GM23338 (cell line): ENCODE measurements at regions not wholly inside any gene's neighbourhood (a gene's known extent, or its start where the extent isn't known, plus 50 kb on each side); places are given as distances from the start of the nearest gene placed in this dataset.

Source experiments
- ATAC-seq: fragments of 200-7000 bp; cut with Tn5 transposase; 3 replicates; pipeline ENCODE4 v1.9.1; 2020
- DNase-seq: peaks from one replicate; pipeline ENCODE4 v3.0.0-alpha.2; 2015; ENCODE audit warnings: low spot score
- H2AFZ ChIP-seq: fragments of 200-600 bp; sonication (generic); 2 replicates; pipeline ENCODE4 v1.8.0; 2016; ENCODE audit warnings: antibody characterized with exemption, mild to moderate bottlenecking, moderate library complexity
- H3F3A ChIP-seq: fragments of 200-600 bp; sonication (generic); replicated peaks from 2 replicates; pipeline ENCODE4 v1.8.0; 2017; ENCODE audit warnings: antibody characterized with exemption, mixed run types, low read depth
- H3K27ac ChIP-seq: fragments of 200-600 bp; sonication (generic); 2 replicates; pipeline ENCODE4 v1.6.1; 2016; ENCODE audit warnings: low read depth
- H3K27me3 ChIP-seq: fragments of 200-600 bp; sonication (generic); 2 replicates; pipeline ENCODE4 v1.8.0; 2016; ENCODE audit warnings: mild to moderate bottlenecking, mixed run types, moderate library complexity; ENCODE audit not compliant: insufficient read depth
- H3K36me3 ChIP-seq: fragments of 200-600 bp; sonication (generic); 2 replicates; pipeline ENCODE4 v1.8.0; 2016; ENCODE audit warnings: mild to moderate bottlenecking; ENCODE audit not compliant: insufficient read depth
- H3K4me1 ChIP-seq: fragments of 200-600 bp; sonication (generic); 2 replicates; pipeline ENCODE4 v1.8.0; 2016; ENCODE audit warnings: mild to moderate bottlenecking, moderate library complexity; ENCODE audit not compliant: insufficient read depth
- H3K4me2 ChIP-seq: fragments of 200-600 bp; sonication (generic); 2 replicates; pipeline ENCODE4 v1.7.1; 2017; ENCODE audit warnings: mixed run types
- H3K4me3 ChIP-seq: fragments of 200-600 bp; sonication (generic); 2 replicates; pipeline ENCODE4 v1.6.1; 2016; ENCODE audit warnings: mixed run types
- H3K79me2 ChIP-seq: fragments of 200-600 bp; sonication (generic); replicated peaks from 2 replicates; pipeline ENCODE4 v1.8.0; 2017; ENCODE audit warnings: mild to moderate bottlenecking; ENCODE audit not compliant: insufficient read depth
- H3K9me2 ChIP-seq: fragments of 200-600 bp; sonication (generic); 2 replicates; pipeline ENCODE4 v1.8.0; 2017; ENCODE audit not compliant: insufficient read depth
- H4K20me1 ChIP-seq: fragments of 200-600 bp; sonication (generic); replicated peaks from 2 replicates; pipeline ENCODE4 v1.8.0; 2017; ENCODE audit warnings: mild to moderate bottlenecking; ENCODE audit not compliant: insufficient read depth
- H3K27ac Mint-ChIP-seq: 2 replicates; pipeline ENCODE4 v1.8.0; 2020; ENCODE audit warnings: inconsistent platforms, mild to moderate bottlenecking, moderate library complexity, mixed read lengths
- H3K27me3 Mint-ChIP-seq: 3 replicates; pipeline ENCODE4 v1.8.0; 2022; ENCODE audit warnings: low read depth, mild to moderate bottlenecking, moderate library complexity, mixed read lengths, inconsistent platforms; ENCODE audit not compliant: insufficient read depth, poor library complexity
- H3K36me3 Mint-ChIP-seq: 3 replicates; pipeline ENCODE4 v1.8.0; 2021; ENCODE audit warnings: low read depth, mild to moderate bottlenecking, inconsistent platforms, moderate library complexity, mixed read lengths
- H3K4me1 Mint-ChIP-seq: 3 replicates; pipeline ENCODE4 v1.8.0; 2020; ENCODE audit warnings: mild to moderate bottlenecking, inconsistent platforms, mixed read lengths
- H3K4me3 Mint-ChIP-seq: 3 replicates; pipeline ENCODE4 v1.8.0; 2021; ENCODE audit warnings: moderate library complexity, mild to moderate bottlenecking, inconsistent platforms, mixed read lengths
- H3K9me3 Mint-ChIP-seq: 3 replicates; pipeline ENCODE4 v1.8.0; 2020; ENCODE audit warnings: moderate library complexity, mild to moderate bottlenecking, inconsistent platforms, mixed read lengths
- CREB1 ChIP-seq: fragments of 250-450 bp; sonication (Bioruptor Pico); IDR thresholded peaks from 2 replicates; pipeline ENCODE4 v1.5.0; 2020; ENCODE audit warnings: low read depth, mild to moderate bottlenecking, moderate library complexity
- EZH2 ChIP-seq: fragments of 200-600 bp; sonication (generic); IDR thresholded peaks from one replicate; pipeline ENCODE4 v1.8.0; 2017; ENCODE audit warnings: antibody characterized with exemption, mild to moderate bottlenecking, low read depth; ENCODE audit not compliant: unreplicated experiment
- JUNB ChIP-seq: IDR thresholded peaks from one replicate; pipeline ENCODE4 v1.6.1; 2016; ENCODE audit warnings: antibody characterized with exemption; ENCODE audit not compliant: unreplicated experiment
- NANOG ChIP-seq: IDR thresholded peaks from 2 replicates; pipeline ENCODE4 v1.6.1; 2016; ENCODE audit warnings: antibody characterized with exemption, borderline replicate concordance
- REST ChIP-seq: IDR thresholded peaks from one replicate; pipeline ENCODE4 v1.6.1; 2018; ENCODE audit warnings: antibody characterized with exemption; ENCODE audit not compliant: unreplicated experiment
- STAT1 ChIP-seq: IDR thresholded peaks from one replicate; pipeline ENCODE4 v1.6.1; 2016; ENCODE audit warnings: antibody characterized with exemption; ENCODE audit not compliant: unreplicated experiment
- ZNF114 ChIP-seq: fragments of 250-450 bp; sonication (Bioruptor Pico); IDR thresholded peaks from 2 replicates; pipeline ENCODE4 v1.5.0; 2020; ENCODE audit warnings: mild to moderate bottlenecking, moderate library complexity
- TF ChIP-seq, protein P1 (sequence below): fragments of 250-450 bp; sonication (Bioruptor Pico); IDR thresholded peaks from 2 replicates; pipeline ENCODE4 v1.5.0; 2020; ENCODE audit warnings: mild to moderate bottlenecking, moderate library complexity
- TF ChIP-seq, protein P2 (sequence below): IDR thresholded peaks from 2 replicates; pipeline ENCODE4 v1.6.1; 2016; ENCODE audit warnings: antibody characterized with exemption

DNA sequence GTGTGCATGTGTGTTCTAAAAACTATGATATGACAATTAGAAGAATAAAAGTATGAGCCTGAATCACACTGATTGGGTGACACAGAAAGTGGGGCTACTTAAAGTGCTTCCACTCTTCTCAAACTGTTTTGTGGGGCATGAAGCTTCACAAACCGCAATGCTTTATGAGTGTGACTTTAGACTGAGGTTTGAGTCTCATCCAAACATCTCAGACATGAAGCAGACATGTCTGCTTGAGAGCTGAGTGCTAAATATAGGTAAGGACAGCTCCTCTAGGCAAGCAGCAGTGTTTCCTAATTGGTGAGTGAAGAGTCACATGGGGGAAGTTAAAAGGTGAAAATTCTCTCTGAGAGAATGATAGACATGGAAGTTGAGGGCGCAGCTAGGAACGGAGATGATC lies 726.9 kb upstream of the CITED2 start (continued):
- TF ChIP-seq REST (no peak), EZH2 (no peak)

GRCh38 chr6:140095532-140095931 lies 721.1 kb upstream of the CITED2 start:
- Histone ChIP-seq H3K4me1 (peaks cover 31% of the 10 kb centered on the region), H3K27me3 (no peaks in the 10 kb centered on the region), H3K4me2 (peak overlapping the region; percentile 22), H3F3A (no peaks in the 10 kb centered on the region), H3K36me3 (no peaks in the 10 kb centered on the region), H3K79me2 (no peaks in the 10 kb centered on the region), H4K20me1 (no peaks in the 10 kb centered on the region), H2AFZ (no peak overlapping the region), H3K4me3 (no peak overlapping the region), H3K9me2 (peaks cover 3% of the 10 kb centered on the region; the same call in 1 of the 2 replicates), H3K27ac (no peak overlapping the region)
- Mint-ChIP-seq H3K4me1 (peaks cover 20% of the 10 kb centered on the region), H3K36me3 (no peaks in the 10 kb centered on the region), H3K27ac (peak overlapping the region; percentile 7; the same call in 1 of the 2 replicates), H3K27me3 (no peaks in the 10 kb centered on the region), H3K9me3 (no peaks in the 10 kb centered on the region), H3K4me3 (no peak overlapping the region)
- no peak for DNase-seq
- ATAC-seq, result peak; percentile 34; the same call in 1 of the 3 replicates
- TF ChIP-seq, protein P1, sequence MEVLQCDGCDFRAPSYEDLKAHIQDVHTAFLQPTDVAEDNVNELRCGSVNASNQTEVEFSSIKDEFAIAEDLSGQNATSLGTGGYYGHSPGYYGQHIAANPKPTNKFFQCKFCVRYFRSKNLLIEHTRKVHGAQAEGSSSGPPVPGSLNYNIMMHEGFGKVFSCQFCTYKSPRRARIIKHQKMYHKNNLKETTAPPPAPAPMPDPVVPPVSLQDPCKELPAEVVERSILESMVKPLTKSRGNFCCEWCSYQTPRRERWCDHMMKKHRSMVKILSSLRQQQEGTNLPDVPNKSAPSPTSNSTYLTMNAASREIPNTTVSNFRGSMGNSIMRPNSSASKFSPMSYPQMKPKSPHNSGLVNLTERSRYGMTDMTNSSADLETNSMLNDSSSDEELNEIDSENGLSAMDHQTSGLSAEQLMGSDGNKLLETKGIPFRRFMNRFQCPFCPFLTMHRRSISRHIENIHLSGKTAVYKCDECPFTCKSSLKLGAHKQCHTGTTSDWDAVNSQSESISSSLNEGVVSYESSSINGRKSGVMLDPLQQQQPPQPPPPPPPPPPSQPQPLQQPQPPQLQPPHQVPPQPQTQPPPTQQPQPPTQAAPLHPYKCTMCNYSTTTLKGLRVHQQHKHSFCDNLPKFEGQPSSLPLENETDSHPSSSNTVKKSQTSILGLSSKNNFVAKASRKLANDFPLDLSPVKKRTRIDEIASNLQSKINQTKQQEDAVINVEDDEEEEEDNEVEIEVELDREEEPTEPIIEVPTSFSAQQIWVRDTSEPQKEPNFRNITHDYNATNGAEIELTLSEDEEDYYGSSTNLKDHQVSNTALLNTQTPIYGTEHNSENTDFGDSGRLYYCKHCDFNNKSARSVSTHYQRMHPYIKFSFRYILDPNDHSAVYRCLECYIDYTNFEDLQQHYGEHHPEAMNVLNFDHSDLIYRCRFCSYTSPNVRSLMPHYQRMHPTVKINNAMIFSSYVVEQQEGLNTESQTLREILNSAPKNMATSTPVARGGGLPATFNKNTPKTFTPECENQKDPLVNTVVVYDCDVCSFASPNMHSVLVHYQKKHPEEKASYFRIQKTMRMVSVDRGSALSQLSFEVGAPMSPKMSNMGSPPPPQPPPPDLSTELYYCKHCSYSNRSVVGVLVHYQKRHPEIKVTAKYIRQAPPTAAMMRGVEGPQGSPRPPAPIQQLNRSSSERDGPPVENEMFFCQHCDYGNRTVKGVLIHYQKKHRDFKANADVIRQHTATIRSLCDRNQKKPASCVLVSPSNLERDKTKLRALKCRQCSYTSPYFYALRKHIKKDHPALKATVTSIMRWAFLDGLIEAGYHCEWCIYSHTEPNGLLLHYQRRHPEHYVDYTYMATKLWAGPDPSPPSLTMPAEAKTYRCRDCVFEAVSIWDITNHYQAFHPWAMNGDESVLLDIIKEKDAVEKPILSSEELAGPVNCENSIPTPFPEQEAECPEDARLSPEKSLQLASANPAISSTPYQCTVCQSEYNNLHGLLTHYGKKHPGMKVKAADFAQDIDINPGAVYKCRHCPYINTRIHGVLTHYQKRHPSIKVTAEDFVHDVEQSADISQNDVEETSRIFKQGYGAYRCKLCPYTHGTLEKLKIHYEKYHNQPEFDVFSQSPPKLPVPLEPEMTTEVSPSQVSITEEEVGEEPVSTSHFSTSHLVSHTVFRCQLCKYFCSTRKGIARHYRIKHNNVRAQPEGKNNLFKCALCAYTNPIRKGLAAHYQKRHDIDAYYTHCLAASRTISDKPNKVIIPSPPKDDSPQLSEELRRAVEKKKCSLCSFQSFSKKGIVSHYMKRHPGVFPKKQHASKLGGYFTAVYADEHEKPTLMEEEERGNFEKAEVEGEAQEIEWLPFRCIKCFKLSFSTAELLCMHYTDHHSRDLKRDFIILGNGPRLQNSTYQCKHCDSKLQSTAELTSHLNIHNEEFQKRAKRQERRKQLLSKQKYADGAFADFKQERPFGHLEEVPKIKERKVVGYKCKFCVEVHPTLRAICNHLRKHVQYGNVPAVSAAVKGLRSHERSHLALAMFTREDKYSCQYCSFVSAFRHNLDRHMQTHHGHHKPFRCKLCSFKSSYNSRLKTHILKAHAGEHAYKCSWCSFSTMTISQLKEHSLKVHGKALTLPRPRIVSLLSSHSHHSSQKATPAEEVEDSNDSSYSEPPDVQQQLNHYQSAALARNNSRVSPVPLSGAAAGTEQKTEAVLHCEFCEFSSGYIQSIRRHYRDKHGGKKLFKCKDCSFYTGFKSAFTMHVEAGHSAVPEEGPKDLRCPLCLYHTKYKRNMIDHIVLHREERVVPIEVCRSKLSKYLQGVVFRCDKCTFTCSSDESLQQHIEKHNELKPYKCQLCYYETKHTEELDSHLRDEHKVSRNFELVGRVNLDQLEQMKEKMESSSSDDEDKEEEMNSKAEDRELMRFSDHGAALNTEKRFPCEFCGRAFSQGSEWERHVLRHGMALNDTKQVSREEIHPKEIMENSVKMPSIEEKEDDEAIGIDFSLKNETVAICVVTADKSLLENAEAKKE (CRISPR knock-in tag), result no peak
- TF ChIP-seq, protein P2, sequence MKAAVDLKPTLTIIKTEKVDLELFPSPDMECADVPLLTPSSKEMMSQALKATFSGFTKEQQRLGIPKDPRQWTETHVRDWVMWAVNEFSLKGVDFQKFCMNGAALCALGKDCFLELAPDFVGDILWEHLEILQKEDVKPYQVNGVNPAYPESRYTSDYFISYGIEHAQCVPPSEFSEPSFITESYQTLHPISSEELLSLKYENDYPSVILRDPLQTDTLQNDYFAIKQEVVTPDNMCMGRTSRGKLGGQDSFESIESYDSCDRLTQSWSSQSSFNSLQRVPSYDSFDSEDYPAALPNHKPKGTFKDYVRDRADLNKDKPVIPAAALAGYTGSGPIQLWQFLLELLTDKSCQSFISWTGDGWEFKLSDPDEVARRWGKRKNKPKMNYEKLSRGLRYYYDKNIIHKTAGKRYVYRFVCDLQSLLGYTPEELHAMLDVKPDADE, result no peak
- TF ChIP-seq CREB1 (CRISPR knock-in tag), result no peak
- no peak for TF ChIP-seq STAT1
- TF ChIP-seq REST, result no peak
- TF ChIP-seq NANOG, result no peak
- TF ChIP-seq ZNF114 (CRISPR knock-in tag), result no peak
- no peak for TF ChIP-seq EZH2
- no peak for TF ChIP-seq JUNB
